Mesothelial cell of epicardium (in vitro differentiated cells): ENCODE measurements at regions not wholly inside any gene's neighbourhood (a gene's known extent, or its start where the extent isn't known, plus 50 kb on each side); places are given as distances from the start of the nearest gene placed in this dataset.
A peak's percentile ranks its signal among the peaks of the same experiment; 100 is the strongest.

Source experiments
- DNase-seq, 2 experiments: peaks; one replicate each; pipeline ENCODE4 v3.0.0; 2021; ENCODE audit warnings: low spot score in 2 of 2; ENCODE audit not compliant: unreplicated experiment in 2 of 2
- H3K27ac Mint-ChIP-seq: 2 replicates; pipeline ENCODE4 v1.8.0; 2021; ENCODE audit warnings: mixed read lengths
- H3K27me3 Mint-ChIP-seq: 2 replicates; pipeline ENCODE4 v1.8.0; 2021; ENCODE audit warnings: low read depth, mixed read lengths
- H3K36me3 Mint-ChIP-seq: 2 replicates; pipeline ENCODE4 v1.8.0; 2021; ENCODE audit warnings: mixed read lengths
- H3K4me1 Mint-ChIP-seq: 2 replicates; pipeline ENCODE4 v1.8.0; 2021; ENCODE audit warnings: mixed read lengths
- H3K4me3 Mint-ChIP-seq: 2 replicates; pipeline ENCODE4 v1.8.0; 2021; ENCODE audit warnings: mild to moderate bottlenecking, moderate library complexity, mixed read lengths
- H3K9me3 Mint-ChIP-seq: 2 replicates; pipeline ENCODE4 v1.8.0; 2021; ENCODE audit warnings: mixed read lengths
- CTCF ChIP-seq: fragments of 200-600 bp; sonication (generic); IDR thresholded peaks from one replicate; pipeline ENCODE4 v1.5.0; 2021; ENCODE audit warnings: antibody characterized with exemption; ENCODE audit not compliant: unreplicated experiment

- no peak overlapping the region for H3K27ac Mint-ChIP-seq
- H3K9me3 Mint-ChIP-seq = no peaks in the 10 kb centered on the region
- H3K36me3 Mint-ChIP-seq = no peaks in the 10 kb centered on the region
- no peak for TF ChIP-seq CTCF
- no peak overlapping the region for H3K4me3 Mint-ChIP-seq
- H3K4me1 Mint-ChIP-seq = peaks cover 3% of the 10 kb centered on the region
- DNase-seq = no peak
- no peaks in the 10 kb centered on the region for H3K27me3 Mint-ChIP-seq
Measured at GRCh38 chr4:67103001-67103747, 442.1 kb downstream of the CENPC start.

DNA sequence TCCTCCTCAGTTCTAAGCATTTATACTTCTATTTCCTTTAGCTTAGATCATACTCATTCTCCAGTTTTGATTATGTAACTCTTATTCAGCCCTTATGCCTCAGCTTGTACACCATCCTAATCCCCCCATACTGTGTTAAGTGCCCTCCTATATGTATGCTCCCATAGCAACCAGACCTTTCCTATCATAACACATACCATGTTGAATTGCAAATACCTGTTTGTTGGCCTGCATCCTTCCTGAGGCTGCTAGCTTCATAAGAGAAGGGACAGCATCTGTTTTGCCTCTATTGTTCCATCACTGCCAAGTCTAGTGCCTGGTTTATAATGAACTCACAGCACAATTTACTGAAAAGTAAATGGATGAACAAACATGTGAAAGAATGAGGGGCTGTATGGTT lies 443.7 kb downstream of the CENPC start:
- H3K36me3 Mint-ChIP-seq = no peaks in the 10 kb centered on the region

DNA sequence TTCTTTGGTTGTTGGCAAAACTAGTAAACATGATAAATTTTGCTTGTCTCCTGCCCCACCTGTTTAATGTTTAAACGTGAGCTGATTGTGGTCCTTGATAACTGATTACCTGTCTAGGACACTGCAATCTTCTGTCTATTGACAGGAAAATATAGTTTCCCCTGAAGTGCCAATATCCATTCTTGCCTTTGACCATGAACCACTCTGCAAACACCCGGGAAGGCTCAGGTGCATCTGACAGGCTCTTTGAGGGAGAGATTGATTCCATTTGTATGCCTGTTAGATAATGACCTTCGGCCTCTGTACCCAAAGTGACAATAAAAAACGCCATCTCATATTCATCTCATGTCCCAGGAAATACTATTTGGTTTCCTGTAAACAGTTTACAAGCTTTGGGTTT lies 453.0 kb downstream of the CENPC start:
- no peak for DNase-seq
- peaks cover 3% of the 10 kb centered on the region for H3K4me1 Mint-ChIP-seq
- peaks cover 2% of the 10 kb centered on the region for H3K27me3 Mint-ChIP-seq
- H3K27ac Mint-ChIP-seq = no peak overlapping the region
- H3K36me3 Mint-ChIP-seq = no peaks in the 10 kb centered on the region
- no peaks in the 10 kb centered on the region for H3K9me3 Mint-ChIP-seq
- TF ChIP-seq CTCF = no peak
- H3K4me3 Mint-ChIP-seq = no peak overlapping the region

More for the DNA sequence above, 443.7 kb downstream of the CENPC start:
- no peak overlapping the region for H3K27ac Mint-ChIP-seq
- H3K27me3 Mint-ChIP-seq = no peaks in the 10 kb centered on the region
- TF ChIP-seq CTCF = no peak
- peaks cover 3% of the 10 kb centered on the region for H3K4me1 Mint-ChIP-seq
- no peak for DNase-seq
- no peak overlapping the region for H3K4me3 Mint-ChIP-seq
- no peaks in the 10 kb centered on the region for H3K9me3 Mint-ChIP-seq

DNA sequence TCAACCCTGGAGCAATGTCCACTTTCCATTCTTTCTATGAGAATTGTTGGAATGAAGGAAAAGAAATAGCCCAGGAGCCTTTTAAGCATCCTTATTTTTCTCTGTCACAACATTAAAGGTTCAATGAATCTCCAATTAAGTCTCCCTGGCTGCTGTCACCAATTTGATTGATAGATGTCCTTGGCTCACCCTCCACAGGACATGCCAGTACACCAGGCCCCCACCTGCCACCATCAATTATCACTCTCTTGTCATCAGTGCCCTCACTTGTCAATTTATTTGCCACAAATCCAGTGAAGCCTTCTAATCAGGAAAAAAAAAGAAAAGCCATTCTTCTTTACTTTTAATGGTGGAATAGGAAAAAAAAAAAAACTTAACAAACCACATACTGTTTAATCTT lies 453.6 kb downstream of the CENPC start:
- Mint-ChIP-seq H3K9me3 (no peaks in the 10 kb centered on the region), H3K27me3 (peaks cover 2% of the 10 kb centered on the region), H3K36me3 (no peaks in the 10 kb centered on the region), H3K4me3 (no peak overlapping the region), H3K4me1 (peaks cover 3% of the 10 kb centered on the region), H3K27ac (no peak overlapping the region)
- no peak for TF ChIP-seq CTCF
- no peak for DNase-seq

DNA sequence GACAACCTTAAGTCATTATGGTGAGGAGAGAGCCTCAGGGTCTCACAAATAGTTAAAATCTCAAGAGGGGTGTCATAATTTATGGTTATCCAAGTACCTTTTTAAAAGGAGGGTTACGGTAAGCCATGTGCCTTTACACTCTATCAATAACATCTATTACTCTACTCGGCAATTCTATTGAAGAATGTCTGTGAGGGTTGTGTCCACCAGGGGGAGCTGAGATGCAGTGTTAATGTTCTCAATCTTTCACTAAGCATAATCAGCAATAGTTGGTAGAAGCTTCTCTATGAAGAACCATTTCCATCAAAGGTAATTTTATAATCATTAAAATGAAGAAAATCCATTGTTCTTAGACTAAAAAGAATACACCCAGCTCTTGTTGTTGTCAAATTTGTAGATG lies 457.4 kb downstream of the CENPC start:
- H3K9me3 Mint-ChIP-seq = no peaks in the 10 kb centered on the region
- H3K27me3 Mint-ChIP-seq = peaks cover 2% of the 10 kb centered on the region
- H3K36me3 Mint-ChIP-seq = no peaks in the 10 kb centered on the region
- TF ChIP-seq CTCF = peak; percentile 34
- no peak overlapping the region for H3K4me3 Mint-ChIP-seq
- H3K27ac Mint-ChIP-seq = no peak overlapping the region
- peaks cover 3% of the 10 kb centered on the region for H3K4me1 Mint-ChIP-seq
- DNase-seq = no peak

- no peak for DNase-seq
- Mint-ChIP-seq H3K27ac (no peak overlapping the region), H3K4me3 (no peak overlapping the region), H3K36me3 (no peaks in the 10 kb centered on the region), H3K9me3 (no peaks in the 10 kb centered on the region), H3K27me3 (no peaks in the 10 kb centered on the region), H3K4me1 (peaks cover 2% of the 10 kb centered on the region)
- TF ChIP-seq CTCF = no peak
Measured at GRCh38 chr4:67084783-67085182, 460.5 kb downstream of the CENPC start.
